Ovary (tissue), 7 donors: ENCODE measurements at regions not wholly inside any gene's neighbourhood (a gene's known extent, or its start where the extent isn't known, plus 50 kb on each side); places are given as distances from the start of the nearest gene placed in this dataset.

ENCODE experiments used
- DNase-seq, 5 donors: peaks; one replicate each; pipeline ENCODE4 v3.0.0-alpha.2; 2019 to 2020
- H3K27ac ChIP-seq, 2 donors: fragments of 200-600 bp; one replicate each; pipeline versions ENCODE4 v1.5.1 to v1.8.0; 2019 to 2022
- H3K27me3 ChIP-seq: fragments of 200-600 bp; one replicate; pipeline ENCODE4 v1.8.0; 2022
- H3K36me3 ChIP-seq: fragments of 200-600 bp; sonication (generic); one replicate; pipeline ENCODE4 v1.5.1; 2019
- H3K4me1 ChIP-seq: one replicate; pipeline ENCODE4 v1.8.1; 2013; ENCODE audit warnings: mild to moderate bottlenecking, moderate library complexity; ENCODE audit not compliant: insufficient read depth
- H3K4me3 ChIP-seq: fragments of 200-600 bp; sonication (generic); one replicate; pipeline ENCODE4 v1.5.1; 2017
- H3K9me3 ChIP-seq, 2 donors: fragments of 200-600 bp in 1 of 2; sonication (generic) in 1 of 2; one replicate each; pipeline versions ENCODE4 v1.5.1 to v1.8.1; 2013 to 2019; ENCODE audit warnings: mild to moderate bottlenecking in 1 of 2, moderate library complexity in 1 of 2
- CTCF ChIP-seq, 3 donors: fragments of 450-650 bp in 2 of 3; fragments of 200-600 bp in 1 of 3; IDR thresholded peaks; one replicate each; pipeline versions ENCODE4 v1.5.1 to v1.8.0; 2016 to 2022; ENCODE audit warnings: antibody characterized with exemption in 3 of 3, mild to moderate bottlenecking in 1 of 3
- EP300 ChIP-seq: sonication (generic); formaldehyde crosslinking; IDR thresholded peaks from one replicate; pipeline ENCODE4 v1.6.1; 2017; ENCODE audit warnings: antibody characterized with exemption
- POLR2A ChIP-seq: fragments of 450-650 bp; IDR thresholded peaks from one replicate; pipeline ENCODE4 v1.6.1; 2017; ENCODE audit warnings: antibody characterized with exemption, mild to moderate bottlenecking, moderate library complexity
- WGBS, 3 donors: extraction: QIAGEN DNeasy Blood & Tissue Kit in 1 of 3; methylation state at CpG; one replicate each; pipeline versions ENCODE4 v1.1.5 to v1.1.7; 2013 to 2017; 5-methylcytosine and 5-hydroxymethylcytosine counted together
- intact Hi-C, 4 donors: fragments of 100-400 bp; cut with DNase I; formaldehyde crosslinking; loops; one replicate each; pipeline versions ENCODE4 v1.11.0 to v1.15.1; 2022 to 2023
- donor health status: DM: no; HTN: no; CAD: no; lungs with moderate emphysema.
- donor health status: DM: no; HTN: no; CAD: no.
- donor health status: Bipolar disorder and iron deficiency.
- donor health status: DM: no; HTN: no; CAD: no.
- donor health status: DM: yes; HTN: yes; CAD: no.

GRCh38 chr14:65926935-65927700, 514.6 kb downstream of the FUT8 start:
- 66 to 80% (median 70%) methylated on average over 7 of the region's 7 CpGs for WGBS, 3 donors
- DNase-seq: no peak
- Histone ChIP-seq H3K4me1 (no peaks in the 10 kb centered on the region), H3K27ac (no peak overlapping the region), H3K27me3 (no peaks in the 10 kb centered on the region), H3K4me3 (no peak overlapping the region), H3K9me3 (no peaks in the 10 kb centered on the region), H3K36me3 (no peaks in the 10 kb centered on the region)
- no peak for TF ChIP-seq POLR2A
- TF ChIP-seq CTCF (IDR thresholded peaks at IDR 0.05): no peak
- TF ChIP-seq EP300: no peak
- intact Hi-C loops: no loop called here

DNA sequence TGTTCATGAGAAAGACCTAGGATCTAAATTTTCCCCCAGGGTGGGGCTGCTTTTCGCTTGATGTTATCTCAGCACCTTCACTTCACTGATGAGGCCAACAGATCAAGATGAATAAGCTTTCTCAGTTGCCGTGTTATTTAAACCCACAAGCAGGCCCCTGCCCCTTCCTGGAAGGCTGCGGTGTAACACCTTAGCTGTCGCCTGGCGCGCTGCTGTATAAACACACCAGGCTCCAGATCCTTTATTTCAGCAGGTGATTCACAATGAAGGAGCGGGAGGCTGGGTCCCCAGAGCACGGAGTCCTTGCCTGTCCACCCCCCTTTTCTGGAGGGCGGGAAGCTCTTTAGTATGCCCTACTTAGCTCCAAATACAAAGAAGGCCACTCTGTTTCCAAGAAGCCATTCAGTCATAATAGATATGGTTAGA, 515.4 kb downstream of the FUT8 start:
- H3K27ac ChIP-seq: no peak overlapping the region
- 46 to 62% (median 48%) methylated on average over 9 of the region's 9 CpGs for WGBS, 3 donors
- TF ChIP-seq CTCF (IDR thresholded peaks at IDR 0.05): no peak
- no peak for TF ChIP-seq POLR2A
- no peak for TF ChIP-seq EP300
- H3K27me3 ChIP-seq: no peaks in the 10 kb centered on the region
- intact Hi-C loops: no loop called here
- H3K9me3 ChIP-seq: no peaks in the 10 kb centered on the region
- no peaks in the 10 kb centered on the region for H3K36me3 ChIP-seq
- no peak overlapping the region for H3K4me3 ChIP-seq
- no peaks in the 10 kb centered on the region for H3K4me1 ChIP-seq
- no peak for DNase-seq

GRCh38 chr14:65928995-65929394, 516.5 kb downstream of the FUT8 start:
- WGBS, 3 donors: 93 to 95% (median 95%) methylated on average over 3 of the region's 3 CpGs
- intact Hi-C loops: no loop called here
- H3K4me1 ChIP-seq: no peaks in the 10 kb centered on the region
- TF ChIP-seq CTCF (IDR thresholded peaks at IDR 0.05) (no peak), POLR2A (no peak)
- no peak overlapping the region for H3K27ac ChIP-seq
- no peaks in the 10 kb centered on the region for H3K9me3 ChIP-seq
- no peaks in the 10 kb centered on the region for H3K36me3 ChIP-seq
- no peak overlapping the region for H3K4me3 ChIP-seq
- DNase-seq: no peak
- H3K27me3 ChIP-seq: no peaks in the 10 kb centered on the region

- no peak for DNase-seq
- WGBS, 3 donors: 43 to 50% (median 46%) methylated on average over 4 of the region's 4 CpGs
- intact Hi-C loops: no loop called here
These were observed 521.0 kb downstream of the FUT8 start for GRCh38 chr14:65933400-65934069.

More at GRCh38 chr14:65933400-65934069, 521.0 kb downstream of the FUT8 start:
- Histone ChIP-seq H3K9me3 (no peaks in the 10 kb centered on the region), H3K27ac (no peak overlapping the region), H3K4me1 (no peaks in the 10 kb centered on the region), H3K36me3 (no peaks in the 10 kb centered on the region), H3K27me3 (no peaks in the 10 kb centered on the region), H3K4me3 (no peak overlapping the region)
- TF ChIP-seq CTCF (IDR thresholded peaks at IDR 0.05) (no peak), EP300 (no peak), POLR2A (no peak)
